Adipocyte (in vitro differentiated cells): ENCODE measurements at regions not wholly inside any gene's neighbourhood (a gene's known extent, or its start where the extent isn't known, plus 50 kb on each side); places are given as distances from the start of the nearest gene placed in this dataset.
"Not testable (repeated sequence)": the region's sequence is repeated elsewhere in the genome, so short reads cannot be mapped to it uniquely, and the experiment has no call there.

Experiments
- DNase-seq: peaks from one replicate; pipeline ENCODE4 v3.0.0-alpha.2; 2015; ENCODE audit warnings: low read depth
- H3K27me3 ChIP-seq: replicated peaks from 2 replicates; pipeline ENCODE4 v1.7.0; 2013; ENCODE audit warnings: mild to moderate bottlenecking, low read length, moderate library complexity; ENCODE audit not compliant: control insufficient read depth, insufficient read depth
- H3K36me3 ChIP-seq: 2 replicates; pipeline ENCODE4 v1.7.0; 2013; ENCODE audit warnings: low read length, mild to moderate bottlenecking, moderate library complexity; ENCODE audit not compliant: control insufficient read depth, insufficient read depth, severe bottlenecking
- H3K4me1 ChIP-seq: 2 replicates; pipeline ENCODE4 v1.7.0; 2013; ENCODE audit warnings: mild to moderate bottlenecking, low read length, moderate library complexity; ENCODE audit not compliant: control insufficient read depth, insufficient read depth
- H3K4me3 ChIP-seq: 2 replicates; pipeline ENCODE4 v1.7.0; 2013; ENCODE audit warnings: mild to moderate bottlenecking, low read length, moderate library complexity
- H3K9ac ChIP-seq: 2 replicates; pipeline ENCODE4 v1.7.0; 2013; ENCODE audit warnings: mild to moderate bottlenecking, low read length, moderate library complexity
- H3K9me3 ChIP-seq: 2 replicates; pipeline ENCODE4 v1.7.0; 2013; ENCODE audit warnings: mild to moderate bottlenecking, low read length, moderate library complexity; ENCODE audit not compliant: control insufficient read depth

DNA sequence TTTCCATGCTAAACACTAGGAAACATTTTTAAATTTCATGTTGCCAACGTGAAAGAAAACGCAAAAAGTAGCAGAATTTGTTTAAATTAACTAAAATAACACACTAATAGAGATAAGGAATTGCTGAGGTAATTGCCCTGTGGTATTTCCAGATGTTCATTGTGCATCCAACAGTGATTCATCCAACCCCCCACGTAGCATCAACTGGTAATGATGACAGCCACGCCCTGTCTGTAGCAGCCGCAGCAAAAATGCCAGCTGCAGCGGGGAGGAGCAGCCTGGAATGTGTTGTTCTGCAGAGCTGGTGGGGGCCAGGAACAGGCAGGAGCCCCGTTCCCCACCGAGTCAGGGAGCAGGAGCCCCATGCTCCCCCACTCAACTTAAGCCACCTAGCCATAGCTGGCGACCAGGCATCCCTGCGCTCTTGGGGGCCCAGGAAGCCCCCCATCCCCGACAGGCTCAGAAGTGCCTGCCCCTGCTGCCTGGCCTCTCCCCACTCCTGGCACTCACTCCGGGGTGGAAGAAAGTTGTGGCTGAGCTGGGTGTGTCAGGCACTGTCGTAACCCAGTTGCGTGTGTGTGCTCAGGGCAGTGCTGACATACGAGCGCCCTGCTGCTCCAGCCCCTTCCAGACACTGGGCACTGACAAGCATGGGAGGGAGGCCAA, 695.1 kb upstream of the ACVR2A start:
- H3K4me1 ChIP-seq, result peaks cover 9% of the 10 kb centered on the region
- H3K9me3 ChIP-seq, result peaks cover 6% of the 10 kb centered on the region
- H3K27me3 ChIP-seq, result no peaks in the 10 kb centered on the region
- no peaks in the 10 kb centered on the region for H3K36me3 ChIP-seq
- DNase-seq, result no peak
- H3K9ac ChIP-seq, result no peak overlapping the region
- H3K4me3 ChIP-seq, result no peak overlapping the region

DNA sequence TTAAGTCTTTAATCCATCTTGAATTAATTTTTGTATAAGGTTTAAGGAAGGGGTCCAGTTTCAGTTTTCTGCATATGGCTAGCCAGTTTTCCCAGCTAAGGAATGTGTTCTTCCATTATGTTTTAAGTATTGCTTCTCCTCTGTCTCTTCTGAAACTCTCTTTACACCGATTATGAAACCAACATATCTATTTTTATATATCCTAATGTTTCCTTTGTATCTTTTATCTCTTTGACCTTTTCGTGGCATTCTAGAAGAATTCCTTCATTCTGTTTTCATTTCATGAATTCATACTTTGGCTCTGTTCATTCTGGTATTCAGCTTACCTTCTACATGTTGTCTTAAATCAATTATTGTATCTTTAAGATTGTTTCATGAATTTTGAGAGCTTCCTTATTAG, 697.0 kb upstream of the ACVR2A start:
- Histone ChIP-seq H3K36me3 (no peaks in the 10 kb centered on the region), H3K4me1 (peaks cover 9% of the 10 kb centered on the region), H3K4me3 (no peak overlapping the region), H3K9me3 (peaks cover 6% of the 10 kb centered on the region), H3K9ac (no peak overlapping the region), H3K27me3 (no peaks in the 10 kb centered on the region)
- DNase-seq, result no peak

DNA sequence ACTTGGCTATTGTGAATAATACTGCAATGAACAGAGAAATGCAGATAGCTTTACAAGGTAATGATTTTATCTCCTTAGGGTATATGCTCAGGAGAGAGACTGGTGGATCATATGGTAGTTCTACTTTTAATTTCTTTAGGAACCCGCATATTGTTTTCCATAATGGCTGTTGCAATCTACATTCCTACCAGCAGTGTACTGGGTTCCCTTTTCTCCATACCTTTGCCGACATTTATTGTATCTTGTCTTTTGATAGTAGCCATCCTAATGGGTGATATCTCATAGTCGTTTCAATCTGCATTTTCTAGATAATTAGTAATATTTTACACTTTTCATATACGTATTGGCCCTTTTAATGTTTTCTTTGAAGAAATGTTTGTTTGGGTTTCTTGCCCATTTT, 702.9 kb upstream of the ACVR2A start:
- Histone ChIP-seq H3K9me3 (no peaks in the 10 kb centered on the region), H3K36me3 (no peaks in the 10 kb centered on the region), H3K4me3 (no peak overlapping the region), H3K27me3 (no peaks in the 10 kb centered on the region), H3K9ac (no peak overlapping the region), H3K4me1 (no peaks in the 10 kb centered on the region)
- DNase-seq, result no peak

DNA sequence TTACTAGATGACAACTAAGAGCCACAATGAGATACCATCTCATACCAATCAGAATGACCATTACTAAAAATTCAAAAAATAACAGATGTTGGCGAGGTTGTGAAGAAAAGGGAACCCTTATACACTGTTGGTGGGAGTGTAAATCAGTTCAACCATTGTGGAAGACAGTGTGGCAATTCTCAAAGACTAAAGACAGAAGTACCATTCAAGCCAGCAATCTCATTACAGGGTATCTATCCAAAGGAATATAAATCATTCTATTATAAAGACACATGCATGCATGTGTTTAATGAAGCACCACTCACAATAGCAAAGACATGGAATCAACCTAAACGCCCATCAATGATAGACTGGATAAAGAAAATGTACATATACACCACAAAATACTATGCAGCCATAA, 705.1 kb upstream of the ACVR2A start:
- not testable (repeated sequence) for DNase-seq, H3K27me3 ChIP-seq, H3K4me1 ChIP-seq, H3K4me3 ChIP-seq, H3K36me3 ChIP-seq, H3K9ac ChIP-seq, H3K9me3 ChIP-seq

DNA sequence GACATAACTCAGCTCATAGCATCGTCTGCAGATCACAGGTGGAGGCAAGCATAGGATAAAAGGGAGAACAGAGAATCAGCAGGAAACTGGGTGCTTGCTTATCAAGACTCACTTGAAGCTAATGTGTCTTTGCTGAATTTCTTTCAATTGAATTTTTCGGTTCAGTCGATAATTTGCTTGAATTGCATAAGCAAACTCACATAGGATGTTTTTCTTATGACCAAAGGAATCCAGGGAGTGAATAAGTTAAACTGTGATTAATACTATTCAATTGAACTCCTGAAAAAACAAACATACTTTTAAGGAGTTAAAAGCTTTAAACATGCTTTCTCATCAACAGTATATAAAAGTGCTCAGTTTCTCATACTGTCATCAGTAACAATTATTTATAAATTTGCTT, 707.1 kb upstream of the ACVR2A start:
- no peak overlapping the region for H3K4me3 ChIP-seq
- H3K36me3 ChIP-seq, result no peaks in the 10 kb centered on the region
- H3K9ac ChIP-seq, result no peak overlapping the region
- H3K27me3 ChIP-seq, result no peaks in the 10 kb centered on the region
- no peak for DNase-seq
- H3K4me1 ChIP-seq, result no peaks in the 10 kb centered on the region
- no peaks in the 10 kb centered on the region for H3K9me3 ChIP-seq

DNA sequence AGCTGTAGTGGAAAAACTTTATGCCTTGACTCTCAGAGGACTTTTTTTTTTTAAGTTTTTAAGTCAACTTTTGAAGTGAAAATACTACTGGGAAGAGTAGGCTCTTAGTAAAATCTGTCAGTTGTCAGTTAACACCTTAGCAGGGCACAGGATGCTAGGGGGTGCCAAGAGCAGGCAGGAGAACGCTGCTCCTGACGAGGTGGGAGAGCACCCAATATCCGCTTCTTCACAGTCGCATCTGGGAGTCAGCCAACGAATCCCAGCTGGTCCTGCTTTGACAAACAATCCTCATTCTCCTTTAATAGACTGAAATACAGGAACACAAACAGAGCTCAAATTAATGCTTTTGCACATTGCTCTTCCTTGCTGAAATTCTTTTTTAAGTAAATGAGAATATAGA, 709.5 kb upstream of the ACVR2A start:
- Histone ChIP-seq H3K36me3 (no peaks in the 10 kb centered on the region), H3K9me3 (peaks cover 2% of the 10 kb centered on the region), H3K27me3 (no peaks in the 10 kb centered on the region), H3K4me1 (no peaks in the 10 kb centered on the region), H3K9ac (no peak overlapping the region), H3K4me3 (no peak overlapping the region)
- DNase-seq, result no peak

DNA sequence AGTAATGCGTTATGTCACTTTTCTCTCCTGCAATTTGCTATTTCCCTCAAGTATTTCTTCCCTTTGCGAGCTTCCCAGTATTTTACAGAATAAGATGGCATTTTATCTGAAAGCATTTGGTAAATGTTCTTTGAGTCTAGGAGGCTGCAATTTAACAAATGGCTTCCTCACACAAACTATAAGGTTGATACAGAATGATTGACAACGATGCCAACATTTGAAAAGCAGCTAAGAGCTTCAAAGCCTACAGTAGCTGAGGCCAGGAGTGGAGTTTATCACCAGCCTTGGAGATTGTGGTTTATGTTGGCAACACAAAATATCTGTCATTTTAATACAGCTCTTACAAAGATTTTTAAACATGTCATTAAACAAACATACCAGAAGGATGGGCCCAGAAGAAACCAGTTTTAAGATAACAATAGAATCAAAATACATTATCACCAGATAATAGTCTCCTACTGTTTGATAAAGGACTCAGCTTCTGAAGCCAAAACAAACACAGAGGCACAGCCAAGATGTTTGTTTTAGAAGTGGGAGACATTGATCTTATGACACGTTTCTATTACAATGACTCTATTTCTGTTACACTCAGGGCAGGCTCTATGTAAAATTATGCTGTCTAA, 711.4 kb upstream of the ACVR2A start:
- DNase-seq, result no peak
- Histone ChIP-seq H3K36me3 (no peaks in the 10 kb centered on the region), H3K9me3 (peaks cover 2% of the 10 kb centered on the region), H3K9ac (no peak overlapping the region), H3K27me3 (no peaks in the 10 kb centered on the region), H3K4me1 (no peaks in the 10 kb centered on the region), H3K4me3 (no peak overlapping the region)

DNA sequence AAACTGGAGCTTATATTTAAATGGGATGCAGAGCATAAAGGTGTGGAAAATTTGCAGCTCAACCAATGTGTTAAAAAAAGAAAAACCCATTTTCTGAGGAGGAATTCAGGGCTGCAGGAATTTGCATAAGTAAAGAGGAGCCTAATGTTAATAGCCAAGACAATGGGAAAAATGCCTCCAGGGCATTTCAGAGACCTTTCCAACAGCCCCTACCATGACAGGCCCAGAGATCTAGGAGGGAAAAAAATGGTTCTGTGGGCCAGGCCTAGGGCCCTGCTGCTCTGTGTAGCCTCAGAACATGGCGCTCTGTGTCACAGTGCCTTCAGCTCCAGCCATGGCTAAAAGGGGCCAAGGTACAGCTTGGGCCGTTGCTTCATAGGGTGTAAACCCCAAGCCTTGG, 719.7 kb upstream of the ACVR2A start:
- Histone ChIP-seq H3K36me3 (no peaks in the 10 kb centered on the region), H3K9ac (no peak overlapping the region), H3K4me1 (no peaks in the 10 kb centered on the region), H3K4me3 (no peak overlapping the region), H3K9me3 (peaks cover 5% of the 10 kb centered on the region), H3K27me3 (no peaks in the 10 kb centered on the region)
- DNase-seq, result no peak

DNA sequence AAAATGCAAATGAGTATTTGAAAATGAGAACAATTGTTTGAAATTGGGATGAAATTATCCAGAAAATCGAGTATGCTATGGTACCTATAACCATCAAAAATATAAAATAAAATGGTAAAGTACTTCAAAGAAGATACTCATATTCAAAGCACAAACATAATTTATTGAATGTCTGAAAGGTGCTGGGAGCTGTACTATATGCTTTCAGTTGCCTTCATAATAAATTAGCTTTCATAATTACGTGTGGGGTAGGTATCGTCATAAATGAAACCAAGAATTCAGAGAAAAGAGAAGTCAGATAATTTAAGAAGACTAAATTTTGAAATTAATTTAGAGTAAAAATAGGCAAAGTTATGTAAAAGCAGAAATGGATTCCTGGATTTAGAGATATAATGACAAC, 721.9 kb upstream of the ACVR2A start:
- peaks cover 5% of the 10 kb centered on the region for H3K9me3 ChIP-seq
- no peak overlapping the region for H3K9ac ChIP-seq
- no peaks in the 10 kb centered on the region for H3K36me3 ChIP-seq

DNA sequence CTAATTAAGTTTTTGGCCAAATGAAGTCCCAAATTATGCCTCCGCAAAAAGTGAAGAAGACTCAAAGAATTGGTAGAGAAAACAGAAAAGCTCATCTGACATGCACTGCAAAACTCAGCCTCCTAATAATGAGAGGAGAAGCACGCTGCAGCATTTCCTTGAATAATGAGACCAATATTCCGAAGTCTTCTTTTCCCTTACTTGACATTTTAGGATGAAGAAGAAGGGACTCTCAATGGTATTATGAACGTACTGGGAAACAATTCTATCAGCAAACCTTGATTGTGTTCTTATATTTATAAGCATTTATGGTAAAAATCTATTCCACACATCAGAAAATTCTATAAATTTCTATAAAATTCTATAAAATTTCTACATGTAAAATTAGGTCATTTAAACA, 733.9 kb upstream of the ACVR2A start:
- H3K36me3 ChIP-seq, result no peaks in the 10 kb centered on the region

More for the DNA sequence above, 721.9 kb upstream of the ACVR2A start:
- Histone ChIP-seq H3K4me3 (no peak overlapping the region), H3K4me1 (no peaks in the 10 kb centered on the region), H3K27me3 (no peaks in the 10 kb centered on the region)
- no peak for DNase-seq

DNA sequence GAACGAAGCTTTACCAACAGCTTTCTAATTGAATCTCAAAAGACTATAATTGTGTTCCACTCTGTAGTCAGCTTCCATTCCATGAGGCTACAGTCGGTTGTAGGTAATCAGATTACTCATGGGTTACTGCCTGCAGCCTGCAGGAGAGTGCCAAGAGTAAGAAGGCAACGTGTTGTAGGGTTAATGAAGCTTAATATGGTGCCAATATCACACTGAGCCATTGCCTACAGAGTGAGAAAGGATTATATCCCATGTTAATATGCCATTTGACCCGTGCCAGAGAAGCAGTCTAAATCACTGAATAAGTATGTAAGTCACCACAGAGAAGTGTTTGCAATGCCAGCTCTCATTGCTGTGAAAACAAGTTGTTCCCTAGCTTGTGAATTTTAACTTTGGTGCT, 734.5 kb upstream of the ACVR2A start:
- H3K9me3 ChIP-seq, result no peaks in the 10 kb centered on the region
- H3K4me1 ChIP-seq, result peaks cover 32% of the 10 kb centered on the region
- no peak for DNase-seq
- H3K27me3 ChIP-seq, result no peaks in the 10 kb centered on the region
- no peaks in the 10 kb centered on the region for H3K36me3 ChIP-seq
- H3K9ac ChIP-seq, result no peak overlapping the region
- no peak overlapping the region for H3K4me3 ChIP-seq

More for the DNA sequence above, 733.9 kb upstream of the ACVR2A start:
- no peaks in the 10 kb centered on the region for H3K27me3 ChIP-seq
- no peak overlapping the region for H3K4me3 ChIP-seq
- peaks cover 32% of the 10 kb centered on the region for H3K4me1 ChIP-seq
- DNase-seq, result no peak
- H3K9ac ChIP-seq, result no peak overlapping the region
- no peaks in the 10 kb centered on the region for H3K9me3 ChIP-seq

DNA sequence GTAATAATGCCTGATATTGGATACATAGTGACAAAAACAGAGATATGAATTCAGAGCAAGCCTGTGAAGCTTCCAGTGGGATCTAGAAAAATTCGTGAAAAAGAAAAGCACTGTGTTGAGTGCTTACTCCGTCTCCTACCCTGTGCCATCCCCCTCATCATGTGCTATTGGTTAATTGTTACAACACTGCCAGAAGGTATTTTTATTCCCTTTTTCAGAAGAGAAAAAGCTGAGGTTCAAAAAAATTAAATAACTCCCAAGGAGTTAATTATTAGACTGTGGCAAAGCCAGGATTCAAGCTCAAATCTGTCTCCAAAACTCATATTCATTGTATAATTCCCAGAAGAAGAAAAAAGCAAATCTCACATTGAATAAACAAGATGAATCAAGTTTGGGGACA, 735.5 kb upstream of the ACVR2A start:
- H3K9me3 ChIP-seq, result no peaks in the 10 kb centered on the region
- peaks cover 32% of the 10 kb centered on the region for H3K4me1 ChIP-seq
- no peaks in the 10 kb centered on the region for H3K36me3 ChIP-seq
- no peaks in the 10 kb centered on the region for H3K27me3 ChIP-seq
- H3K4me3 ChIP-seq, result no peak overlapping the region
- no peak for DNase-seq
- no peak overlapping the region for H3K9ac ChIP-seq
